ENCODE measurements at regions not wholly inside any gene's neighbourhood (a gene's known extent, or its start where the extent isn't known, plus 50 kb on each side); places are given as distances from the start of the nearest gene placed in this dataset.
A peak's percentile ranks its signal among the peaks of the same experiment; 100 is the strongest.

DNA sequence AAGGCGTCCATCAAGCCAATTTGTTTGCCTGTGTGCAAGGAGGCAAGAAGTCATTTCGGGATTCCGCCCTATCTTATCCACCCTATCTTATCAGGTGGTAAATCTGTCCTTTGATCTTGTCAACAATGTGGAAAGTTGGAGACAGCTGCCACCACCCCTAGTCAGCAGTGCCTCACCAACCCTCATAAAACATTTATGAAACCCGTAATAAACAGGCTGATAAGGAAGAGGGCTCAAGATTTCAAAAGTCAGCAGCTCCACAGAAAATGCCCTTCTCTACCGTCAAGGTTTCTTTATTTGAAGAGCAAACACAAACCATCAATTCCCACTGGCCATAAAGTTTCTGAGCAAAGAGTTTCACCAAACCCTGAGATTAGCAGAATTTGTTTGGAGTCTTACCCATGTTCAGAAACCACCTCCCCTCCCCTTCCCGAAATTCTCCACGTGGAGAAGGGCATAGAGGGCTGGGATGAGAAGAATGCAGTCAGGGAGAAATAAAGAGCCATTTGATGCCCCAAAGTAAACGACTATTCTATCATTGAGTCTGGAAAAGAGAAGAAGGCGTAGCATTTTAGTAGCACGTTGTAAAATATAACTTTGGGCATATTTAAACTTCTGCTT is 196.0 kb upstream of the GPR12 start:
- Mint-ChIP-seq H3K36me3 (ENCODE audit: low read depth) (no peaks in the 10 kb centered on the region), H3K4me3 (no peak overlapping the region), H3K9me3 (no peaks in the 10 kb centered on the region), H3K27ac (no peak overlapping the region), H3K4me1 (peaks cover 27% of the 10 kb centered on the region), H3K27me3 (ENCODE audit: insufficient read depth) (peaks cover 41% of the 10 kb centered on the region)
- H3K4me1 ChIP-seq (ENCODE audit: control insufficient read depth, insufficient read depth, low read length) = peaks cover 14% of the 10 kb centered on the region
- WGBS, 2 experiments (ENCODE audit: insufficient coverage in 1 of 2, insufficient read length in 1 of 2) = 58 to 88% methylated on average over 4 to 9 of the region's 10 CpGs
- TF ChIP-seq, protein P1, sequence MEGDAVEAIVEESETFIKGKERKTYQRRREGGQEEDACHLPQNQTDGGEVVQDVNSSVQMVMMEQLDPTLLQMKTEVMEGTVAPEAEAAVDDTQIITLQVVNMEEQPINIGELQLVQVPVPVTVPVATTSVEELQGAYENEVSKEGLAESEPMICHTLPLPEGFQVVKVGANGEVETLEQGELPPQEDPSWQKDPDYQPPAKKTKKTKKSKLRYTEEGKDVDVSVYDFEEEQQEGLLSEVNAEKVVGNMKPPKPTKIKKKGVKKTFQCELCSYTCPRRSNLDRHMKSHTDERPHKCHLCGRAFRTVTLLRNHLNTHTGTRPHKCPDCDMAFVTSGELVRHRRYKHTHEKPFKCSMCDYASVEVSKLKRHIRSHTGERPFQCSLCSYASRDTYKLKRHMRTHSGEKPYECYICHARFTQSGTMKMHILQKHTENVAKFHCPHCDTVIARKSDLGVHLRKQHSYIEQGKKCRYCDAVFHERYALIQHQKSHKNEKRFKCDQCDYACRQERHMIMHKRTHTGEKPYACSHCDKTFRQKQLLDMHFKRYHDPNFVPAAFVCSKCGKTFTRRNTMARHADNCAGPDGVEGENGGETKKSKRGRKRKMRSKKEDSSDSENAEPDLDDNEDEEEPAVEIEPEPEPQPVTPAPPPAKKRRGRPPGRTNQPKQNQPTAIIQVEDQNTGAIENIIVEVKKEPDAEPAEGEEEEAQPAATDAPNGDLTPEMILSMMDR (conservative IDR thresholded peaks at IDR 0.05) = no peak
- no peaks in the 10 kb centered on the region for H3K27me3 ChIP-seq (ENCODE audit: control insufficient read depth, insufficient read depth, low read length, poor library complexity, severe bottlenecking)
- no peaks in the 10 kb centered on the region for H3K36me3 ChIP-seq (ENCODE audit: control insufficient read depth, insufficient read depth, low read length)
- peak overlapping the region; percentile 1 for H3K4me3 ChIP-seq (ENCODE audit: low read length)
- H3K27ac ChIP-seq (ENCODE audit: low read depth, low read length) = no peak overlapping the region
- H3K9me3 ChIP-seq (ENCODE audit: control insufficient read depth, low read length) = no peaks in the 10 kb centered on the region
- H3K9ac ChIP-seq (ENCODE audit: extremely low read depth, low read length, poor library complexity, severe bottlenecking) = no peak overlapping the region
- no peak for DNase-seq

DNA sequence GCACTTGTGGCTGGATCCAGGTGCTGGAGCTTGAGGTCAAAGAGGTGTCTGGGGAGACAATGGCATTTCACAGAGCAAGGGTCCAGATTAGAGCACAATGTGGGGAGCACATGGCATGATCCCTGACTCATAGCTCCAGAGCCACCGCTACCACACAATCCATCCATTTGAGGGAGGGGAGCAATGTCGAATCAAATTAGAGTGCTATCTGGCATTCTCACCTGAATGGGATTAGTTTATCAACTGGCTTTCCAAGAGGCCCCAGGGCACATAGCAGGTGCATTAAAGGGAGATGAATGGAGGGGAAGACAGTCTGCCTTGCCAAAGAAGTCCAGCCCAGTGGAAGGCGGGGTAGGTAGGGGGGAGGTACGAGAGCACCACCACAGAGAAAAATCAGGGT is 194.4 kb upstream of the GPR12 start:
- H3K27ac Mint-ChIP-seq = no peak overlapping the region
- H3K4me1 Mint-ChIP-seq = peaks cover 39% of the 10 kb centered on the region
- no peak for DNase-seq
- H3K27me3 ChIP-seq (ENCODE audit: control insufficient read depth, insufficient read depth, low read length, poor library complexity, severe bottlenecking) = no peaks in the 10 kb centered on the region
- no peaks in the 10 kb centered on the region for H3K36me3 Mint-ChIP-seq (ENCODE audit: low read depth)
- no peaks in the 10 kb centered on the region for H3K9me3 ChIP-seq (ENCODE audit: control insufficient read depth, low read length)
- H3K27me3 Mint-ChIP-seq (ENCODE audit: insufficient read depth) = peaks cover 36% of the 10 kb centered on the region
- H3K4me3 ChIP-seq (ENCODE audit: low read length) = no peak overlapping the region
- no peaks in the 10 kb centered on the region for H3K36me3 ChIP-seq (ENCODE audit: control insufficient read depth, insufficient read depth, low read length)
- no peak overlapping the region for H3K27ac ChIP-seq (ENCODE audit: low read depth, low read length)
- 73 to 93% methylated on average over 3 to 4 of the region's 4 CpGs for WGBS, 2 experiments (ENCODE audit: insufficient coverage in 1 of 2, insufficient read length in 1 of 2)
- H3K9me3 Mint-ChIP-seq = no peaks in the 10 kb centered on the region
- H3K4me3 Mint-ChIP-seq = no peak overlapping the region
- TF ChIP-seq, protein P1 (conservative IDR thresholded peaks at IDR 0.05) = no peak
- no peak overlapping the region for H3K9ac ChIP-seq (ENCODE audit: extremely low read depth, low read length, poor library complexity, severe bottlenecking)
- H3K4me1 ChIP-seq (ENCODE audit: control insufficient read depth, insufficient read depth, low read length) = peaks cover 22% of the 10 kb centered on the region

DNA sequence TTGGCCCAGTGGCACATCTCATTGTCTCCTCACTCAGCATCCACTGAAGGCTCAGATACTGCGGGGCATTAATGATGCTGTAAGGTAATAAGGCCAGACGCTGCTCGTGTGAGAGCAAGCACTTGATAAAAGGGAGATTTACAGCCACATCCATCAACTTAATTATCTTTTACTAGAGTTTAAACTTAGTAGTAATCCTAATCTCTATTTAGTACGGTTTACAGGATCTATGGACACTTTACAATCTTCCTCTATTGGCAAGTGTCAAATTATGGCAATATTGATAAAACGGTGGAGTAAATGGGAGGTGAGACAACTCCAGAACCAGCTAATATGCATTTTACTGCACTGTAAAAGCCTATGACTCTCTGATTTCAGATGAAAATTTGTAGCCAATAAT is 192.7 kb upstream of the GPR12 start:
- no peak overlapping the region for H3K9ac ChIP-seq (ENCODE audit: extremely low read depth, low read length, poor library complexity, severe bottlenecking)
- Mint-ChIP-seq H3K4me3 (no peak overlapping the region), H3K9me3 (no peaks in the 10 kb centered on the region), H3K4me1 (peaks cover 39% of the 10 kb centered on the region), H3K27me3 (ENCODE audit: insufficient read depth) (peaks cover 26% of the 10 kb centered on the region), H3K27ac (no peak overlapping the region), H3K36me3 (ENCODE audit: low read depth) (no peaks in the 10 kb centered on the region)
- no peaks in the 10 kb centered on the region for H3K9me3 ChIP-seq (ENCODE audit: control insufficient read depth, low read length)
- no peak for DNase-seq
- H3K36me3 ChIP-seq (ENCODE audit: control insufficient read depth, insufficient read depth, low read length) = no peaks in the 10 kb centered on the region
- no peaks in the 10 kb centered on the region for H3K27me3 ChIP-seq (ENCODE audit: control insufficient read depth, insufficient read depth, low read length, poor library complexity, severe bottlenecking)
- H3K4me3 ChIP-seq (ENCODE audit: low read length) = no peak overlapping the region
- H3K27ac ChIP-seq (ENCODE audit: low read depth, low read length) = no peak overlapping the region
- WGBS, 2 experiments (ENCODE audit: insufficient coverage in 1 of 2, insufficient read length in 1 of 2) = 75 to 95% methylated on average over 1 to 5 of the region's 5 CpGs
- TF ChIP-seq, protein P1 (conservative IDR thresholded peaks at IDR 0.05) = no peak
- peaks cover 24% of the 10 kb centered on the region for H3K4me1 ChIP-seq (ENCODE audit: control insufficient read depth, insufficient read depth, low read length)
